GM13977 (cell line): ENCODE measurements at regions not wholly inside any gene's neighbourhood (a gene's known extent, or its start where the extent isn't known, plus 50 kb on each side); places are given as distances from the start of the nearest gene placed in this dataset.
A peak's percentile ranks its signal among the peaks of the same experiment; 100 is the strongest.

ENCODE experiments used
- DNase-seq: peaks from one replicate; pipeline ENCODE4 v3.0.0; 2012; ENCODE audit warnings: low spot score
- CTCF ChIP-seq: IDR thresholded peaks from 2 replicates; pipeline ENCODE4 v1.5.1; 2012; ENCODE audit warnings: mild to moderate bottlenecking, control low read depth; ENCODE audit not compliant: insufficient read depth; ENCODE audit errors: extremely low read depth, missing control alignments
- in situ Hi-C: fragments of 300-500 bp; cut with MboI; formaldehyde crosslinking; loops from one replicate; pipeline ENCODE4 v1.12.0; 2022; ENCODE audit warnings: low sequenced_read_pairs, low pct_unique_long_range_greater_than_20kb, mixed read lengths, inconsistent platforms; ENCODE audit not compliant: unreplicated experiment

- TF ChIP-seq CTCF, result peak; percentile 77
- in situ Hi-C loops, result loop anchor here (25.0 kb wide), 1 partner anchor 220 kb away; no protein-coding TSS in a partner anchor
- peak; percentile 27 for DNase-seq
Measured at GRCh38 chr21:28516991-28517592, 475.6 kb downstream of the LTN1 start.

- in situ Hi-C loops, result loop anchor here (25.0 kb wide), 1 partner anchor 221 kb away; no protein-coding TSS in a partner anchor
- DNase-seq, result no peak
- TF ChIP-seq CTCF, result no peak
Measured at GRCh38 chr21:28516021-28516420, 476.7 kb downstream of the LTN1 start.

- no peak for TF ChIP-seq CTCF
- DNase-seq, result no peak
- in situ Hi-C loops, result loop anchor here (25.0 kb wide), 1 partner anchor 224 kb away; no protein-coding TSS in a partner anchor
Measured at GRCh38 chr21:28513428-28513827, 479.2 kb downstream of the LTN1 start.

- in situ Hi-C loops, result loop anchor here (25.0 kb wide), 1 partner anchor 228 kb away; no protein-coding TSS in a partner anchor
- TF ChIP-seq CTCF, result no peak
- no peak for DNase-seq
Measured at GRCh38 chr21:28509031-28509430, 483.6 kb downstream of the LTN1 start.

- no peak for DNase-seq
- no peak for TF ChIP-seq CTCF
- in situ Hi-C loops, result loop anchor here (25.0 kb wide), 1 partner anchor 229 kb away; no protein-coding TSS in a partner anchor
Measured at GRCh38 chr21:28508126-28508525, 484.6 kb downstream of the LTN1 start.

GRCh38 chr21:28496517-28496916, 496.2 kb downstream of the LTN1 start:
- no peak for DNase-seq
- in situ Hi-C loops, result no loop called here
- TF ChIP-seq CTCF, result no peak
